K562 (cell line): ENCODE measurements at regions not wholly inside any gene's neighbourhood (a gene's known extent, or its start where the extent isn't known, plus 50 kb on each side); places are given as distances from the start of the nearest gene placed in this dataset.

ENCODE experiments used
- TF ChIP-seq, protein P1 (sequence below), 2 experiments: fragments of 450-650 bp in 1 of 2; sonication (generic) in 1 of 2; formaldehyde crosslinking in 1 of 2; IDR thresholded peaks; 2 replicates each; pipeline versions ENCODE4 v1.7.1 to v1.9.0; 2016 to 2022; ENCODE audit warnings: inconsistent platforms in 1 of 2, mild to moderate bottlenecking in 1 of 2, missing genetic modification reagents in 1 of 2

DNA sequence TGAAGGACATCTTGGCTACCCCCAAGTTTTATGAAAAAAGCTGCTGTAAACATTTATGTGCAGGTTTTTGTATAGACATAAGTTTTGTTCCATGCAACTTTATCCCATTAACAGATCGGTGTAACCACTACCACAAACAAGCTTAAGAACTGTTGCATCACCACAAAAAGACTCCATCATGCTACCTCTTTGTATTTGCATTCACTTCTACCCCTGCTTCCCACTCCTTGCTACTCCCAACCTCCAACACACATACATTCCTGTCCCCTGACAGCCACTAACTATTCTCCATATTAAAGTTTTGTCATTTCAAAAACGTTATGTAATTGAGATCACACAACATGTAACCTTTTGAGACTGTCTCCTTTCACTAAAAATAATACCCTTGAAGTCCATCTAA is 57.8 kb upstream of the LHFPL2 start (continued):
- TF ChIP-seq, protein P1, sequence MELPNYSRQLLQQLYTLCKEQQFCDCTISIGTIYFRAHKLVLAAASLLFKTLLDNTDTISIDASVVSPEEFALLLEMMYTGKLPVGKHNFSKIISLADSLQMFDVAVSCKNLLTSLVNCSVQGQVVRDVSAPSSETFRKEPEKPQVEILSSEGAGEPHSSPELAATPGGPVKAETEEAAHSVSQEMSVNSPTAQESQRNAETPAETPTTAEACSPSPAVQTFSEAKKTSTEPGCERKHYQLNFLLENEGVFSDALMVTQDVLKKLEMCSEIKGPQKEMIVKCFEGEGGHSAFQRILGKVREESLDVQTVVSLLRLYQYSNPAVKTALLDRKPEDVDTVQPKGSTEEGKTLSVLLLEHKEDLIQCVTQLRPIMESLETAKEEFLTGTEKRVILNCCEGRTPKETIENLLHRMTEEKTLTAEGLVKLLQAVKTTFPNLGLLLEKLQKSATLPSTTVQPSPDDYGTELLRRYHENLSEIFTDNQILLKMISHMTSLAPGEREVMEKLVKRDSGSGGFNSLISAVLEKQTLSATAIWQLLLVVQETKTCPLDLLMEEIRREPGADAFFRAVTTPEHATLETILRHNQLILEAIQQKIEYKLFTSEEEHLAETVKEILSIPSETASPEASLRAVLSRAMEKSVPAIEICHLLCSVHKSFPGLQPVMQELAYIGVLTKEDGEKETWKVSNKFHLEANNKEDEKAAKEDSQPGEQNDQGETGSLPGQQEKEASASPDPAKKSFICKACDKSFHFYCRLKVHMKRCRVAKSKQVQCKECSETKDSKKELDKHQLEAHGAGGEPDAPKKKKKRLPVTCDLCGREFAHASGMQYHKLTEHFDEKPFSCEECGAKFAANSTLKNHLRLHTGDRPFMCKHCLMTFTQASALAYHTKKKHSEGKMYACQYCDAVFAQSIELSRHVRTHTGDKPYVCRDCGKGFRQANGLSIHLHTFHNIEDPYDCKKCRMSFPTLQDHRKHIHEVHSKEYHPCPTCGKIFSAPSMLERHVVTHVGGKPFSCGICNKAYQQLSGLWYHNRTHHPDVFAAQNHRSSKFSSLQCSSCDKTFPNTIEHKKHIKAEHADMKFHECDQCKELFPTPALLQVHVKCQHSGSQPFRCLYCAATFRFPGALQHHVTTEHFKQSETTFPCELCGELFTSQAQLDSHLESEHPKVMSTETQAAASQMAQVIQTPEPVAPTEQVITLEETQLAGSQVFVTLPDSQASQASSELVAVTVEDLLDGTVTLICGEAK (IDR thresholded peaks at IDR 0.05), result peak; percentile 52
- TF ChIP-seq, protein P1 (CRISPR knock-in tag; IDR thresholded peaks at IDR 0.05), result no peak
